ENCODE measurements at regions not wholly inside any gene's neighbourhood (a gene's known extent, or its start where the extent isn't known, plus 50 kb on each side); places are given as distances from the start of the nearest gene placed in this dataset.

GRCh38 chr16:62137996-62138395 lies 101.8 kb upstream of the CDH8 start:
- TF ChIP-seq EZH2 (IDR thresholded peaks at IDR 0.05) = no peak
- TF ChIP-seq POLR2AphosphoS5 (IDR thresholded peaks at IDR 0.05; ENCODE audit: borderline replicate concordance, low read depth, low read length) = no peak

Data from SK-N-MC (cell line).